AG20443 (cell line): ENCODE measurements at regions not wholly inside any gene's neighbourhood (a gene's known extent, or its start where the extent isn't known, plus 50 kb on each side); places are given as distances from the start of the nearest gene placed in this dataset.
"Not testable (repeated sequence)": the region's sequence is repeated elsewhere in the genome, so short reads cannot be mapped to it uniquely, and the experiment has no call there.

Experiments
- DNase-seq: peaks from one replicate; pipeline ENCODE4 v3.0.0; 2012; ENCODE audit warnings: low spot score, mixed read lengths

GRCh38 chr7:91356915-91357314 is 92.7 kb downstream of the FZD1 start:
- DNase-seq, result no peak

- DNase-seq, result no peak
These were observed 93.1 kb downstream of the FZD1 start for GRCh38 chr7:91357379-91357778.

- no peak for DNase-seq
These were observed 93.7 kb downstream of the FZD1 start for GRCh38 chr7:91357901-91358300.

- DNase-seq, result no peak
These were observed 94.1 kb downstream of the FZD1 start for GRCh38 chr7:91358303-91358702.

- not testable (repeated sequence) for DNase-seq
These were observed 100.9 kb downstream of the FZD1 start for GRCh38 chr7:91365097-91365496.

GRCh38 chr7:91366091-91366490 is 101.9 kb downstream of the FZD1 start:
- no peak for DNase-seq

- no peak for DNase-seq
These were observed 103.8 kb downstream of the FZD1 start for GRCh38 chr7:91367812-91368578.

- no peak for DNase-seq
These were observed 108.1 kb downstream of the FZD1 start for GRCh38 chr7:91372323-91372722.

GRCh38 chr7:91373111-91373800 is 109.0 kb downstream of the FZD1 start:
- DNase-seq, result no peak

- no peak for DNase-seq
These were observed 110.2 kb downstream of the FZD1 start for GRCh38 chr7:91374321-91374989.

GRCh38 chr7:91375378-91375777 is 111.1 kb downstream of the FZD1 start:
- DNase-seq, result no peak

GRCh38 chr7:91378131-91378530 is 113.9 kb downstream of the FZD1 start:
- DNase-seq, result no peak

- no peak for DNase-seq
These were observed 115.0 kb downstream of the FZD1 start for GRCh38 chr7:91379236-91379635.

- DNase-seq, result no peak
These were observed 115.8 kb downstream of the FZD1 start for GRCh38 chr7:91379991-91380390.

- peak; percentile 15 for DNase-seq
These were observed 119.0 kb downstream of the FZD1 start for GRCh38 chr7:91383053-91383904.

GRCh38 chr7:91383905-91384274 is 119.7 kb downstream of the FZD1 start:
- no peak for DNase-seq

- DNase-seq, result not testable (repeated sequence)
These were observed 130.5 kb downstream of the FZD1 start for GRCh38 chr7:91394757-91395156.

- DNase-seq, result not testable (repeated sequence)
These were observed 131.1 kb downstream of the FZD1 start for GRCh38 chr7:91395313-91395712.

GRCh38 chr7:91397096-91397495 is 132.9 kb downstream of the FZD1 start:
- DNase-seq, result no peak

GRCh38 chr7:91397612-91398011 is 133.4 kb downstream of the FZD1 start:
- no peak for DNase-seq

GRCh38 chr7:91398341-91398740 is 134.1 kb downstream of the FZD1 start:
- no peak for DNase-seq
